ENCODE measurements at regions not wholly inside any gene's neighbourhood (a gene's known extent, or its start where the extent isn't known, plus 50 kb on each side); places are given as distances from the start of the nearest gene placed in this dataset.
"Not testable (repeated sequence)": the region's sequence is repeated elsewhere in the genome, so short reads cannot be mapped to it uniquely, and the experiment has no call there.

- no peak for DNase-seq
Measured at GRCh38 chr20:60172346-60172984, 214.2 kb downstream of the CDH26 start.

DNA sequence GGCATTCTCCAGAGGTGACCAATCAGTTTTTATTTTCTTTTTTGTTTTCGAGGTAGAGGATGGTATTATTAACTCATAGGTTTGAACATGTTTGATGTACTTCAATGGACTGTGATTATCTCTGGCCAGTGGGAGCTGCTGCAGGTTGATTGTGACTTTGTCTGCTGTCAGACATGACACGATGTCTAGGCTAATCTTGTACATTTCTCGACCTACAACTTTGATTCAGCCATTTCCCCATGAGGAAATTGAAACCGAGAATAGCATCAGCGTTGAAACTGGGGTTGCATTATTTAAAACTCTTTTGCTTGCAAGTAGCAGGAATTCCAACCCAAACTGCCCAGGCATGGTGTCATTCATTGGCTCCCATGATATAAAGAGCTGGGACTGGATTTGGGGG lies 218.9 kb downstream of the CDH26 start:
- DNase-seq: no peak

- no peak for DNase-seq
Measured at GRCh38 chr20:60180986-60181385, 222.8 kb downstream of the CDH26 start.

DNA sequence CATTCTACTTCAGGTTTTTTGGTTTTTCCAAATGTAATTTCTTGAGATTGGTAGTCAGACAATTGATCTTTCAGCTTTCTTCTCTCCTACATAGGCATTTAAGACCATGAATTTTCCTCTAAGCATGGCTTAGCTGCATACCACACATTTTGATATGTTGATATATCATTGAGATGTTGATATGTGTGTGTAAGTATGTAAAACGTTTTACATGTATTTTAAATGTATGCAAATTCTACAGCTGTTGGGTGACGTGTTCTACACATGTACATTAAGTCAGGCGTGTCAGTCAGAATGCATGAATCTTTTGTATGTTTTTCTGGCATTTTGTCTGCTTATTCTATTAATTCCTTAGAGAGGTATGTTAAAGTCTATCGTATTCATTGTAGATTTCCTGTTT lies 228.2 kb downstream of the CDH26 start:
- no peak for DNase-seq

DNA sequence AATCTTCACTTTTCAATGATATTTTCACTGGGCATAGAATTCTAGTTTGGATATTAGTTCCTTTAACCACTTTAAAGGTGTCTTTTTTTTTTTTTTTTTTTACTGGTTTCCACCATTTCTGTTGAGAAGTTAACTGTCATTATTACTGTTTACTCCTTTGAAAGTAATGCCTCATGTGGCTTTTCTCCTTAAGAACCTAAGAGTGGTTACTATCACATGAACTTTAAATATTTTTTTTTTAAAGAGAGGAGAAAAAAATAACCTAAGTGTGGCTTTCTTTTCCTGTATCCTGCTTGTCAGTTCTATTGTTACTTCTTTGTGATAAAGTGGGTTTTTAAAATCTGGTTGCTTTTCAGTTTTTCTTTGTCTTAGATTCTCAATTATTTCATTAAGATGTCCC lies 229.5 kb downstream of the CDH26 start:
- no peak for DNase-seq

- no peak for DNase-seq
Measured at GRCh38 chr20:60191014-60191413, 232.8 kb downstream of the CDH26 start.

- no peak for DNase-seq
Measured at GRCh38 chr20:60192326-60192725, 234.1 kb downstream of the CDH26 start.

DNA sequence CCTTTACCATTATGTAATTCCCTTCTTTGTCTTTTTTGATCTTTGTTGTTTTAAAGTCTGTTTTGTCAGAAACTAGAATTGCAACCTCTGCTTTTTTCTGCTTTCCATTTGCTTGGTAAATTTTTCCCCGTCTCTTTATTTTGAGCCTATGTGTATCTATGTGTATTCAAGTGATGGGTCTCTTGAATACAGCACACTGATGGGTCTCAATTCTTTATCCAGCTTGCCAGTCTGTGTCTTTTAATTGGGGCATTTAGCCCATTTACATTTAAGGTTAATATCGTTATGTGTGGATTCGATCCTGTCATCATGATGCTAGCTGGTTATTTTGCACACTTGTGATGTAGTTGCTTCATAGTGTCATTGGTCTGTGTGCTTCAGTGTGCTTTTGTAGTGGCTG lies 240.9 kb downstream of the CDH26 start:
- DNase-seq: not testable (repeated sequence)

DNA sequence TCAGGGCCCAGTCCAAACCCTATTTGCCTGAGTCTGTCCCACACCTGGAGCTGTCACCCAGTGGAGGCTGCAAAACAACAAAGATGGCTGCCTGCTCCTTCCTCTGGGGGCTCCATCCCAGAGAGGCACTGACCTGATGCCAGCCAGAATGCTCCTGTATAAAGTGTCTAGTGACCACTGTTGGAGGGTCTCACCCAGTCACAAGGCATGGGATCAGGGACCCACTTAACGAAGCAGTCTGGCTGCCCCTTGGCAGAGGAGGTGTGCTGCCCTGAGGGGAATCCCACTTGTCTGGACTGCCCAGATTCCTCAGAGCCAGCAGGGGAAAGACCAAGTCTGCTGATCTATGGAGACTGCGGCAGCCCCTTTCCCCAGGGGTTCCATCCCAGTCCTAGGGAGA lies 241.6 kb downstream of the CDH26 start:
- DNase-seq: no peak

GRCh38 chr20:60200305-60200918 lies 242.2 kb downstream of the CDH26 start:
- DNase-seq: no peak

GRCh38 chr20:60201198-60201835 lies 243.1 kb downstream of the CDH26 start:
- DNase-seq: no peak

GRCh38 chr20:60202046-60202445 lies 243.8 kb downstream of the CDH26 start:
- no peak for DNase-seq

GRCh38 chr20:60203451-60203850 lies 245.2 kb downstream of the CDH26 start:
- no peak for DNase-seq

DNA sequence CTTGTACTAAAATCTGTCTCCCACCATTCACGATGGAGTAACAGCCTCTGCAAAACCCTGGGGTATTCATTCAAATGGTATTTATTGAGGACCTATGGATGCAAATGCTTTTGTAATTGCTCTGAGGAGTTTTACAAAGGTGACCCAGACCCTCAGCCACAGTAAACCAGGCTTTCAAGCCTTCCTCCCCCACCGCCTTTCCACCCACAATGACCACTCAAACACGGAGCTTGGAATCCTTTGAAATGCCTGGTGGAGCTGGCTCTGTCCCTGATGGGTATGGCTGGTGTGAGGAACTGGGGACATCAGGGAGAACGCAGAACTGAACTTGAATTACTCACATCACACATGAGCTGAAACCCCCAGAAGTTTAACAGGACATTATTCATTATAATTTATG lies 246.4 kb downstream of the CDH26 start:
- DNase-seq: no peak

- peak; percentile 83 to 84 for DNase-seq
Measured at GRCh38 chr20:60206259-60206658, 248.0 kb downstream of the CDH26 start.

DNA sequence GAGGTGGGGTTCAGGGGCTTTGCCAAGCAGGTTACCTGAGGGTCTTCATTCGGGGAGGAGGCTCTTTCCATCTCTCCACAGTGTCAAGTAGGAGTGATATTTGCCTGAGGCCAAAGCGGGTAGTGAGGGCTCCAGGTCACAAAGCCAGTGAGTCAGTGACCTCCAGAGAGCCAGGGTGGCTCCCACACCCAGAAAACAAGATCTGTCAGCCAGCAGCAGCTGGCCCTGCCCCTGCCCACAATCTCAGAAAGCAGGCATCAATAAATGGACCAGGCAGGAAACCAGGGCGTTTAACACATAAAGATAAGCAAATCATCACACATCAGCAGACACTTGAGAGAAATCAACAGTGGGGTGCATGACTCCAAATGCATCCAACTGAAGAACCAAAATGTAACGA lies 250.8 kb downstream of the CDH26 start:
- DNase-seq: no peak

DNA sequence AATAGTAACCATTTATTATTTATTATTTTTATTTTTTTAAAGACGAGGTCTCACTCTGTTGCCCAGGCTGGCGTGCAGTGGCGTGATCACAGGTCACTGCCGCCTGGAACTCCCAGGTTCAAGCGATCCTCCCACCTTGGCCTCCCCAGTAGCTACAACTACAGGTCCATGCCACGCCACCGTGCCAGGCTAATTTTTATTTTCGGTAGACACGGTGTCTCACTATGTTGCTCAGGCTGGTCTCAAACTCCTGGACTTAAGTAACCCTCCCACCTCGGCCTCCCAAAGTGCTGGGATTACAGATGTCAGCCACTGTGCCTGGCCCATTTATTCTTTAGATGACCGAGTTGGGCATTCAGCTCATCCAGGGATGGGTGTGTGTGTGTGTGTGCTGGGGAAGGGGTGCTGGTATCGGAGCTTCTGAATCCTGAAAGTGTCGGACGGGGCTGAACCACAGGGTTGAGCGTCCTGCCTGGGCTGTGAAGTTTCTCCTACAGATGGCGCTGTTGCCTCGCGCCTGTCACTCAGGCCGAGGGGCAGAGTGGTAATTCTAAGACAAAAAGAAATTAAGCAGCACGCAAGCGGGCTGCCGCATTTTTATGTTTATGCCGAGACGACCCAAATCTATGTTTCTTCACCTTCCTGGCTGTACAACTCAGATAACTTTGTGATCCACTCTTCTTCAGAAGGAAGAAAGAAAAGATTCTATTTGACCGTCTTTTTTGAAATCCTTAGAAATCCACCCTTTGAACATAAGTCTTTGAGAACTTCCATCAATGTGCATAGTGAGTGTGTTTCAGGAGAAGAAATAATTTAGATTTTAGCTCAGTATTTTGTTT lies 252.8 kb downstream of the CDH26 start:
- DNase-seq: peak; percentile 49 to 62

GRCh38 chr20:60211618-60212463 lies 253.6 kb downstream of the CDH26 start:
- no peak for DNase-seq

GRCh38 chr20:60212695-60213094 lies 254.5 kb downstream of the CDH26 start:
- no peak for DNase-seq

- no peak for DNase-seq
Measured at GRCh38 chr20:60213126-60213893, 255.1 kb downstream of the CDH26 start.

GRCh38 chr20:60214901-60215815 lies 256.9 kb downstream of the CDH26 start:
- no peak for DNase-seq
